BJ (cell line): ENCODE measurements at regions not wholly inside any gene's neighbourhood (a gene's known extent, or its start where the extent isn't known, plus 50 kb on each side); places are given as distances from the start of the nearest gene placed in this dataset.
"Not testable (repeated sequence)": the region's sequence is repeated elsewhere in the genome, so short reads cannot be mapped to it uniquely, and the experiment has no call there.

Experiments
- CTCF ChIA-PET: fragments of 350-600 bp; formaldehyde crosslinking; extraction: SDS; loops from one replicate; lab custom pipeline; 2021; ENCODE audit warnings: antibody characterized with exemption, inconsistent platforms; lab: Yijun Ruan, JAX
- POLR2A ChIA-PET: fragments of 300-600 bp; sonication (Branson Sonifier 250); formaldehyde crosslinking; extraction: SDS; loops from one replicate; lab custom pipeline; 2021; ENCODE audit warnings: antibody characterized with exemption; lab: Charles Lee
- DNase-seq: peaks from one replicate; pipeline ENCODE4 v3.0.0-alpha.2; 2011; ENCODE audit warnings: low read depth
- H3K27me3 ChIP-seq: 2 replicates; pipeline ENCODE4 v1.6.0; 2011; ENCODE audit warnings: low read length; ENCODE audit not compliant: control insufficient read depth, insufficient read depth
- H3K36me3 ChIP-seq: 2 replicates; pipeline ENCODE4 v1.5.1; 2011; ENCODE audit warnings: low read length; ENCODE audit not compliant: control insufficient read depth, insufficient read depth
- H3K4me3 ChIP-seq: 2 replicates; pipeline ENCODE4 v1.5.1; 2011; ENCODE audit warnings: low read depth, mild to moderate bottlenecking, control low read depth, low read length
- CTCF ChIP-seq: IDR thresholded peaks from 2 replicates; pipeline ENCODE4 v1.5.1; 2011; ENCODE audit warnings: low read depth, mild to moderate bottlenecking, control low read depth, inconsistent platforms, low read length, moderate library complexity; ENCODE audit not compliant: insufficient read depth

DNA sequence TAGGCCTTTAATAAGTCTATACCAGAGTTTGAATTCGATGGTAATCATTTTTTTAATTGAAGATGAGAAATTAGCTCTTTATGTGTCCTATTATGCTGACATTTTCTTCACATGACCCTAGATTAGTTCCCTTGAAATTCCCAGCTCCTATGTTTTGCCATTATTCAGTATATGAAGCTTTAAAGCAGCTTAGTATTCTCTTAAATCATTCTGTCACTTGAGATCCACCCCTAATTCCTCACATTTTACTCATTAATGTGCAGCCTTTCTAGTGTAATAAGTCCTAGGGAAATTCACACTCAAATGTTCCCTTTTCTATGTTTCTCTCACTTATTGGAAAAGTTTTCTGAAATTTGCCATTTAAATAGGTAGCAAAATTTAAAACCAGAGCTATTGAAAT lies 704.5 kb upstream of the B3GALT2 start:
- Histone ChIP-seq H3K27me3 (no peaks in the 10 kb centered on the region), H3K4me3 (no peak overlapping the region), H3K36me3 (no peaks in the 10 kb centered on the region)
- no peak for DNase-seq
- POLR2A ChIA-PET: no interaction called here
- no peak for TF ChIP-seq CTCF
- CTCF ChIA-PET: no interaction called here

- Histone ChIP-seq H3K27me3 (no peaks in the 10 kb centered on the region), H3K4me3 (no peak overlapping the region), H3K36me3 (no peaks in the 10 kb centered on the region)
- TF ChIP-seq CTCF: no peak
- CTCF ChIA-PET: no interaction called here
- POLR2A ChIA-PET: no interaction called here
- DNase-seq: no peak
These were observed 698.6 kb upstream of the B3GALT2 start for GRCh38 chr1:193884848-193885558.

- H3K36me3 ChIP-seq, H3K27me3 ChIP-seq, H3K4me3 ChIP-seq, POLR2A ChIA-PET, DNase-seq, CTCF ChIA-PET: not testable (repeated sequence)
These were observed 691.5 kb upstream of the B3GALT2 start for GRCh38 chr1:193877920-193878319.

DNA sequence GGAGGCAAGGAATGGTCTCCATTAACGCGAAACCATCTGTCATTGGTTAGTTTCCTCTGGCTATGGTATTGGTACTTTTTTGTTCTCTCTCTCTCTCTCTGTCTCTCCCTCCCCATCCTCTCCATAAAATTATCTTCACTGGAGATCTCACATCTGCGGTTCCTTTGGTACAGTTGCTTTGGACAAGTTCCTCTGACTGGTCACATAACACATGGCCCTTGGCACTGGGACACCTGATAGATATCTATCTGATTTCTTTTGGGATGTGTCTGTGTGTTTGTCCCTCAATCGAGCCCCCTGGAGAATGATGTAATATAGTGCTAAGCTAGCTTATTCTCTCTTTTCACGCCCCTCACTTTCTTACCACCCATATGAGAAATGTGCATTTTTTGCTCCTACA lies 682.0 kb upstream of the B3GALT2 start:
- CTCF ChIA-PET: no interaction called here
- Histone ChIP-seq H3K4me3 (no peak overlapping the region), H3K36me3 (no peaks in the 10 kb centered on the region), H3K27me3 (no peaks in the 10 kb centered on the region)
- no peak for TF ChIP-seq CTCF
- DNase-seq: no peak
- POLR2A ChIA-PET: no interaction called here

DNA sequence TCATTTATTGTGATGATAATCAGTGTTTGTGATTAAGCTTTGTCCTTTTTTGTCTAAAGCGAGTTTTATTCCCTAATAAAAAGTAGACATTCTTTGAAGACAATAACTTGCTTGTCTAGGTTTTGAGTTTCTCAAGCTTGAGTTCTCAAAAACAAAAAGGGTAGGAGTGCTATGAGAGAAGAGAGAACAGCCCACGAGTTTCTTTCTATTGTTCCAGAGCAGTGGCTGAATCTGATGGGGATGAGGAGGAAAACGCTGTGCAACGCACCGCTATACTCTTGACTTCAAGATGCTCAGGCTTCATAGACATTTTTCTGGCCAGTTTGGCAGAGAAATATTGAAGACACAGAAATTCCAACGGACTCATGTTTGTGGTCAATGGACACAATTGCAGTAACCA lies 669.8 kb upstream of the B3GALT2 start:
- Histone ChIP-seq H3K4me3 (no peak overlapping the region), H3K36me3 (no peaks in the 10 kb centered on the region), H3K27me3 (no peaks in the 10 kb centered on the region)
- no peak for TF ChIP-seq CTCF
- CTCF ChIA-PET: no interaction called here
- no peak for DNase-seq
- POLR2A ChIA-PET: no interaction called here

DNA sequence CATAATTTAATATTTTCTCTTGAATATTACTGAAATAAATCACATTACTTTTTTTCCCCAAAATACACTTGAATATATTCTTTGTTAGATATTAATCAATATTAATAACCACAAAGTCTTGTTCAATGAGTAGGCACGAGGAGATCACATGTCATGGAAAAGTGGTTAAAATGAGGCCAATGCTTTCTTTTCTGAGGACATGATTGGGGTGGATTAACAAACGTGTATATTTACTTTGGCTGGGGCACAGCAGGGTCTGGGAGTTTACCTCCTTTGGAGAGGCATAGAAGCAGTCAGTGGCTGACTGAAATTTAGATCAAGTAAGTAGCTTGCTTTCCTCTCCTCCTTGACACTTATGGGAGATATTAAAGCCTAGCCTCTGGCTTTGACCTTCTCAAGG lies 664.3 kb upstream of the B3GALT2 start:
- no peak for TF ChIP-seq CTCF
- Histone ChIP-seq H3K4me3 (no peak overlapping the region), H3K27me3 (no peaks in the 10 kb centered on the region), H3K36me3 (no peaks in the 10 kb centered on the region)
- CTCF ChIA-PET: interaction anchor here (1.0 to 2.0 kb wide), 2 partner anchors 11 to 13 kb away, joined by 4 to 5 read pairs; no protein-coding TSS in a partner anchor
- POLR2A ChIA-PET: no interaction called here
- DNase-seq: no peak
